Right lobe of liver (tissue), 4 donors: ENCODE measurements at regions not wholly inside any gene's neighbourhood (a gene's known extent, or its start where the extent isn't known, plus 50 kb on each side); places are given as distances from the start of the nearest gene placed in this dataset.

Experiments used
- POLR2A ChIP-seq: fragments of 450-650 bp; IDR thresholded peaks from one replicate; pipeline ENCODE4 v1.6.1; 2017; ENCODE audit warnings: antibody characterized with exemption, mild to moderate bottlenecking
- TF ChIP-seq, protein P1 (sequence below), 4 donors: fragments of 200-600 bp in 3 of 4; fragments of 450-650 bp in 1 of 4; IDR thresholded peaks; one replicate each; pipeline versions ENCODE4 v1.5.1 to v1.8.0; 2016 to 2022; ENCODE audit warnings: antibody characterized with exemption in 4 of 4, mild to moderate bottlenecking in 2 of 4
- donor health status: DM: no; HTN: no; CAD: no.
- donor health status: DM: no; HTN: no; CAD: no.
- donor health status: DM: no; HTN: yes; CAD: no.

DNA sequence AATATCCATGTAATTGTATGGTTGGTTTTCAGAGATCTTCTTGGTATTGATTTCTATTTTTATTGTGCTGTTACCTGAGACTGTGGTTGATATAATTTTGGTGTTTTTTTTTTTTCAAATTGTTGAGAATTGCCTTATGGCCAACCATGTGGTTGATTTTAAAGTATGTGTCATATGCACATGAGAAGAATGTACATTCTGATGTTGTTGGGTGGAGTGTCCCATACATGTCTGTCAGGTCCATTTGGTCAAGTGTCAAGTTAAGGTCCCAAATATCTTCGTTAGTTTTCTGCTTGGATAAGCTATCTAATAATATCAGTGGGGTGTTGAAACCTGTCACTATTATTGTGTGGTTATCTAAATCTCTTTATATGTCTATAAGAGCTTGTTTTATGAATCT is 160.0 kb upstream of the ITGA1 start:
- TF ChIP-seq, protein P1, sequence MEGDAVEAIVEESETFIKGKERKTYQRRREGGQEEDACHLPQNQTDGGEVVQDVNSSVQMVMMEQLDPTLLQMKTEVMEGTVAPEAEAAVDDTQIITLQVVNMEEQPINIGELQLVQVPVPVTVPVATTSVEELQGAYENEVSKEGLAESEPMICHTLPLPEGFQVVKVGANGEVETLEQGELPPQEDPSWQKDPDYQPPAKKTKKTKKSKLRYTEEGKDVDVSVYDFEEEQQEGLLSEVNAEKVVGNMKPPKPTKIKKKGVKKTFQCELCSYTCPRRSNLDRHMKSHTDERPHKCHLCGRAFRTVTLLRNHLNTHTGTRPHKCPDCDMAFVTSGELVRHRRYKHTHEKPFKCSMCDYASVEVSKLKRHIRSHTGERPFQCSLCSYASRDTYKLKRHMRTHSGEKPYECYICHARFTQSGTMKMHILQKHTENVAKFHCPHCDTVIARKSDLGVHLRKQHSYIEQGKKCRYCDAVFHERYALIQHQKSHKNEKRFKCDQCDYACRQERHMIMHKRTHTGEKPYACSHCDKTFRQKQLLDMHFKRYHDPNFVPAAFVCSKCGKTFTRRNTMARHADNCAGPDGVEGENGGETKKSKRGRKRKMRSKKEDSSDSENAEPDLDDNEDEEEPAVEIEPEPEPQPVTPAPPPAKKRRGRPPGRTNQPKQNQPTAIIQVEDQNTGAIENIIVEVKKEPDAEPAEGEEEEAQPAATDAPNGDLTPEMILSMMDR (IDR thresholded peaks at IDR 0.05) = no peak
- TF ChIP-seq POLR2A = no peak
